Astrocyte of the cerebellum (primary cell): ENCODE measurements at regions not wholly inside any gene's neighbourhood (a gene's known extent, or its start where the extent isn't known, plus 50 kb on each side); places are given as distances from the start of the nearest gene placed in this dataset.

Experiments used
- DNase-seq: peaks from one replicate; pipeline ENCODE4 v3.0.0-alpha.2; 2011; ENCODE audit warnings: low read depth
- H3K4me3 ChIP-seq: 2 replicates; pipeline ENCODE4 v1.5.1; 2011; ENCODE audit warnings: mild to moderate bottlenecking, low read depth, low read length, moderate library complexity
- in situ Hi-C: cut with HindIII; loops from 2 replicates; pipeline ENCODE4 v1.10.0; 2017; ENCODE audit warnings: low sequenced_read_pairs
- TF ChIP-seq, protein P1 (sequence below): IDR thresholded peaks from 2 replicates; pipeline ENCODE4 v1.5.1; 2012; ENCODE audit warnings: low read length, low read depth, moderate library complexity, mild to moderate bottlenecking; ENCODE audit errors: missing control alignments

DNA sequence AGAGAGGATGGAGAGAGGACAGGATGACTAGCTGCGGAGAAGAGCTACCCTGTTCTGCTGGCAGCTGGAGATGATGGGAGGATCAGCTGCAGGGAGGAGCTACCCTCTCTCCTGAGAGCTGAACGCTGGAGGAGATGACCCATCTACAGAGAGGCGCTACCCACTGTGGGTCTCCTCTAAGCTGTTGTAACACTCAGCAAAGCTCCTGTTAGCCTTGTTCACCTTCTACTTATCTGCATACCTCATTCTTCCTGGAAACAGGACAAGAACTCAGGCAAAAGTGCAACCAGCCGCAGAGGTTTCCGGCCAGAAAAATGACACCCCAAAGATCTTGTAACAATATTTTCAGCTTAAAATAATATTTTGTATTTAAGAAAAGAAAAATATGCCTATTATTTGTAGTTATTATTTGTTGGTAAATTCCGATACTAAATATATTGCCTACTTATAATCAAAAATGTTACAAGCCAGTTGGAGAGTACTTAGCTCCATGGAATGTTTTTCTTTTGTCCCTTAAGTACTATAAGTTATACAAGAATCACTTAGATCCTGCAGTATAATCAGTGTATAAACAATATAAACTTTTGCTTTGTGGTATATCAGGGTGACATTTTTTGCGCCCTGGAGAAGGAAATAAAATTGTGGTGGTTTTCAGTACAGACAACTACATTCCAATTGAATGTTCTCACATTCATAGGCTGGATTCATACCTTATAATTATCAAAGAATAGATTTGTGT, 1188.0 kb upstream of the CADM2 start:
- DNase-seq: no peak
- TF ChIP-seq, protein P1, sequence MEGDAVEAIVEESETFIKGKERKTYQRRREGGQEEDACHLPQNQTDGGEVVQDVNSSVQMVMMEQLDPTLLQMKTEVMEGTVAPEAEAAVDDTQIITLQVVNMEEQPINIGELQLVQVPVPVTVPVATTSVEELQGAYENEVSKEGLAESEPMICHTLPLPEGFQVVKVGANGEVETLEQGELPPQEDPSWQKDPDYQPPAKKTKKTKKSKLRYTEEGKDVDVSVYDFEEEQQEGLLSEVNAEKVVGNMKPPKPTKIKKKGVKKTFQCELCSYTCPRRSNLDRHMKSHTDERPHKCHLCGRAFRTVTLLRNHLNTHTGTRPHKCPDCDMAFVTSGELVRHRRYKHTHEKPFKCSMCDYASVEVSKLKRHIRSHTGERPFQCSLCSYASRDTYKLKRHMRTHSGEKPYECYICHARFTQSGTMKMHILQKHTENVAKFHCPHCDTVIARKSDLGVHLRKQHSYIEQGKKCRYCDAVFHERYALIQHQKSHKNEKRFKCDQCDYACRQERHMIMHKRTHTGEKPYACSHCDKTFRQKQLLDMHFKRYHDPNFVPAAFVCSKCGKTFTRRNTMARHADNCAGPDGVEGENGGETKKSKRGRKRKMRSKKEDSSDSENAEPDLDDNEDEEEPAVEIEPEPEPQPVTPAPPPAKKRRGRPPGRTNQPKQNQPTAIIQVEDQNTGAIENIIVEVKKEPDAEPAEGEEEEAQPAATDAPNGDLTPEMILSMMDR: no peak
- no peak overlapping the region for H3K4me3 ChIP-seq
- in situ Hi-C loops: no loop called here

DNA sequence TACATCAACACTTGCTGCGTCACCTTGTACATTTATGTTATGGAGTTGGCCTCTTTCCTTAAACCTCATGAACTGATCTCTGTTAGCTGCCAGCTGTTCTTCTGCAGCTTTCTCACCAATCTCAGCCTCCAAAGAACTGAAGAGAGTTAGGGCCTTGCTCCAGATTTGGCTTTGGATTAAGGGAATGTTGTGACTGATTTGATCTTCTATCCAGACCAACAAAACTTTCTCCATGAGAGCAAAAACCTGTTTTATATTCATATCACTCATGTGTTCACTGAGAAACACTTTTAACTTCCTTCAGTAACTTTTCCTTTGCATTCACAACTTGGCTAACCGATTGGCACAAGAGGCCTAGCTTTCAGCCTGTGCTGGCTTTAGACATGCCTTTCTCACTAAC, 1156.0 kb upstream of the CADM2 start:
- in situ Hi-C loops: no loop called here
- no peak for DNase-seq
- TF ChIP-seq, protein P1: no peak

DNA sequence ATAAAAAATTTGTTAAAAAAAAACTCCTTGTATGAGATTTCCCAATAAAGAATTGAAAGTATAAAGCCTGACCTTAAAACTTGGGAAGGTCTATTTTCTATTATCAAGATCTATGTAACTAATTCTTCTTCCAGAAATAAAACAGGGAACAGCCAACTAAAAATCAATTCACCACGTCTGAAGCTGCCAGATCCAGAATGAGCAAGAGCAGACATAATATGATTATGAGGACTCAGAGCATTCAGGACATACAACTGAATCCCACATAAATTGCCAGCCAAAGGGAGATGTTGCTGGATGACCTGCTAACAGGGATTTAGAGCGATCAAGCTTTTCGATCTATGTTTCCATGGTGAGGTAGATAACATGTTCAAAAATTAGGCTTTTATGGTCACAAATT, 1151.3 kb upstream of the CADM2 start:
- DNase-seq: no peak
- no peak overlapping the region for H3K4me3 ChIP-seq
- TF ChIP-seq, protein P1: no peak
- in situ Hi-C loops: no loop called here

More for the DNA sequence above, 1156.0 kb upstream of the CADM2 start:
- no peak overlapping the region for H3K4me3 ChIP-seq

DNA sequence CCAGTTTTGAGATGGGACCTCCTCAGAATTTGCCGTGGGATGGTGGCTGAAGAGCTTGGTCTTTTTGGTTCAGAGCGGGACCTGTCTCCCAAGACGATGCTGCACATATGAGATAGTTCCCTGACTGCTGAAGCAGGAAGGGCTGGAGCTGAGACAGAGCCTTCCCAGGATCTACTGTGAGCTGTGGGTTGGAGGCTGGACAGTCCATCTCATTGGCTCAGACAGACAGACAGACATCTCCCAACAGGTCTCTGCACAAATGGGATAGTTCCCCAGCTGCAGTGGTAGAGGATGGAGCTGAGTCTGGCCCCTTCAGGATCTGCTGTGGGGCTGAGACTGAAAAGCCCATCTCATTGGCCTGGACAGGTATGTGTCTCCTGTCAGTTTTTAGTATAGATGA, 1145.6 kb upstream of the CADM2 start:
- TF ChIP-seq, protein P1: no peak
- H3K4me3 ChIP-seq: no peak overlapping the region
- in situ Hi-C loops: no loop called here
- DNase-seq: no peak

DNA sequence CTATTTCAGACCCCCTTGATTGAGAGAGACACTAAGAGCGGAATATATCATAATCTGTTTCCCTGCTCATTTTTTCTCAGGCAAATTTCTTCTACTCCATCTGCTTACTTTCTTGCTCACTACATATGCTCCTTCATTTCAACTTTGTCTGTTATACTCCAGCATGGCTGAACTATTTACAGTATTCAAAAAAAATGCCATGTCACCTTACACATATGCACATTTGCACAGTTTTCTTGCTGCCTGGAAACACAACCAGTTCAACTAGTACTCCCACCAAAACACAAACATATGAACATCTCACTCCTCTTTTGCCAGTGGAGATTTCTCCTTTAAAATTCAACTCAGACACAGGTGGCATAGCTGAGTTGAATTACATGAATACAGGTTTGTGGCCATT, 1142.1 kb upstream of the CADM2 start:
- no peak overlapping the region for H3K4me3 ChIP-seq
- no peak for DNase-seq
- in situ Hi-C loops: no loop called here
- TF ChIP-seq, protein P1: no peak

DNA sequence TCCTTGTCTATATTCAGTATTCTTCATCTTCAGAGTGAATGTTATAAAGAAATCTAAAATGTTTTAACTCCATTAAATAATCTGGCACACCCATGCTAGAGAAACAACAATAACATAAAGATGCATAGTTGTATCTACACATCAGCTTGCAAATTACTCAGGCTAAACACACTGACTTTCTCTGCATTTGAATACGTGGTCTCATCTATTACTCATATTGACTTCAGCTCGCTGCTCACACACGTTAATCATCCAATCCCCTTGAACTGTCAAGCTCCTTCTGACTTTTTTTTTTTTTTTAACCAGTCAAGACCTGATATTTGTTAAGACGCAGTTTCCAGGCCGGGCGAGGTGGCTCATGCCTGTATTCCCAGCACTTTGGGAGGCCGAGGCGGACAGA, 1137.3 kb upstream of the CADM2 start:
- no peak overlapping the region for H3K4me3 ChIP-seq
- in situ Hi-C loops: no loop called here
- TF ChIP-seq, protein P1: no peak
- no peak for DNase-seq

DNA sequence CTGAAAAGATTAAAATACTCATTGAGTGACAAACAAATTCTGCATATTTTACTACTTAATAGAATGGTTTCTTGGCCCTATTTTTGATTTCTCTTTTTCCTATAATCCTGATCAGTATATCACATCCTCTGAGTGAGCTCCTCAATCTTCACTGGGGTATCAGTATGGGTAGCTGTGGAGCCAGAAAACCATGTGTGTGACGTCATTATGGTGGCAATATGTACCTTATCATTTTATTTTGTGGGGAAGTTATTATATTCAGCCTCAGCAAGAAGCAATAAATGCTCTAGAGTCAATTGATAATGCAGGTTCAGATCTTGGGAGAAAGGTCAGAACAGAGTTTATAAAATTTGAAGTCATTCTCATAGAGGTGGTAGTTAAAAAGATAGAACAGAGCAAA, 1135.7 kb upstream of the CADM2 start:
- TF ChIP-seq, protein P1: no peak
- in situ Hi-C loops: no loop called here
- H3K4me3 ChIP-seq: no peak overlapping the region
- DNase-seq: no peak
